CD4-positive, alpha-beta T cell (primary cell): ENCODE measurements at regions not wholly inside any gene's neighbourhood (a gene's known extent, or its start where the extent isn't known, plus 50 kb on each side); places are given as distances from the start of the nearest gene placed in this dataset.
"Not testable (repeated sequence)": the region's sequence is repeated elsewhere in the genome, so short reads cannot be mapped to it uniquely, and the experiment has no call there.

Experiments
- ATAC-seq: fragments of 200-7000 bp; cut with Tn5 transposase; one replicate; pipeline ENCODE4 v1.10.0; 2022; ENCODE audit warnings: mild to moderate bottlenecking; ENCODE audit not compliant: poor library complexity
- CTCF ChIA-PET: fragments of 350-600 bp; sonication (Branson Sonifier 250); formaldehyde crosslinking; loops from one replicate; lab custom pipeline; 2021; ENCODE audit warnings: antibody characterized with exemption, inconsistent platforms; lab: Charles Lee
- POLR2A ChIA-PET: fragments of 350-600 bp; sonication (Branson Sonifier 250); formaldehyde crosslinking; loops from one replicate; lab custom pipeline; 2021; ENCODE audit warnings: antibody characterized with exemption, inconsistent platforms; lab: Charles Lee
- DNase-seq, 14 experiments: peaks; one replicate each; pipeline ENCODE4 v3.0.0-alpha.2; 2013 to 2020; ENCODE audit warnings: mixed read lengths in 2 of 14
- H3K27ac ChIP-seq, 2 donors: one replicate each; pipeline versions ENCODE4 v1.5.1 to v1.7.0; 2013; ENCODE audit warnings: low read length in 2 of 2, low read depth in 1 of 2, mild to moderate bottlenecking in 1 of 2
- H3K27me3 ChIP-seq, 2 experiments: 1 replicate in 1 of 2; 2 replicates in 1 of 2; pipeline versions ENCODE4 v1.6.1 to v1.7.0; 2013; ENCODE audit warnings: low read length in 2 of 2, control low read depth in 1 of 2, mild to moderate bottlenecking in 1 of 2, moderate library complexity in 1 of 2; ENCODE audit not compliant: insufficient read depth in 2 of 2, control insufficient read depth in 1 of 2
- H3K36me3 ChIP-seq: one replicate; pipeline ENCODE4 v1.6.1; 2013; ENCODE audit warnings: low read length, control low read depth; ENCODE audit not compliant: insufficient read depth
- H3K4me1 ChIP-seq: one replicate; pipeline ENCODE4 v1.6.1; 2013; ENCODE audit warnings: low read length, control low read depth; ENCODE audit not compliant: insufficient read depth
- H3K4me3 ChIP-seq: one replicate; pipeline ENCODE4 v1.5.1; 2013; ENCODE audit warnings: mild to moderate bottlenecking, low read length, moderate library complexity
- H3K9me3 ChIP-seq, 2 experiments: 1 replicate in 1 of 2; 2 replicates in 1 of 2; pipeline versions ENCODE4 v1.6.1 to v1.7.0; 2013; ENCODE audit warnings: low read length in 2 of 2, mild to moderate bottlenecking in 2 of 2, control low read depth in 1 of 2, moderate library complexity in 1 of 2; ENCODE audit not compliant: control insufficient read depth in 1 of 2, insufficient read depth in 1 of 2
- H3K27ac Mint-ChIP-seq: one replicate; pipeline ENCODE4 v1.8.0; 2020; ENCODE audit warnings: mixed read lengths
- H3K27me3 Mint-ChIP-seq: one replicate; pipeline ENCODE4 v1.8.0; 2021; ENCODE audit warnings: mixed read lengths
- H3K36me3 Mint-ChIP-seq: one replicate; pipeline ENCODE4 v1.8.0; 2021; ENCODE audit warnings: low read depth, mixed read lengths
- H3K4me1 Mint-ChIP-seq: one replicate; pipeline ENCODE4 v1.8.0; 2021; ENCODE audit warnings: low read depth, mixed read lengths
- H3K4me3 Mint-ChIP-seq: one replicate; pipeline ENCODE4 v1.8.0; 2020; ENCODE audit warnings: mild to moderate bottlenecking, mixed read lengths
- H3K9me3 Mint-ChIP-seq: one replicate; pipeline ENCODE4 v1.8.0; 2020; ENCODE audit warnings: mixed read lengths
- CTCF ChIP-seq: fragments of 200-600 bp; IDR thresholded peaks from one replicate; pipeline ENCODE4 v1.8.0; 2022; ENCODE audit warnings: antibody characterized with exemption, mild to moderate bottlenecking
- intact Hi-C, 2 experiments: fragments of 100-400 bp; cut with DNase I in 1 of 2; cut with micrococcal nuclease in 1 of 2; formaldehyde crosslinking; loops; one replicate each; pipeline versions ENCODE4 v1.15.1 to v1.9.0; 2023 to 2025; cut with DNase I, micrococcal nuclease

DNA sequence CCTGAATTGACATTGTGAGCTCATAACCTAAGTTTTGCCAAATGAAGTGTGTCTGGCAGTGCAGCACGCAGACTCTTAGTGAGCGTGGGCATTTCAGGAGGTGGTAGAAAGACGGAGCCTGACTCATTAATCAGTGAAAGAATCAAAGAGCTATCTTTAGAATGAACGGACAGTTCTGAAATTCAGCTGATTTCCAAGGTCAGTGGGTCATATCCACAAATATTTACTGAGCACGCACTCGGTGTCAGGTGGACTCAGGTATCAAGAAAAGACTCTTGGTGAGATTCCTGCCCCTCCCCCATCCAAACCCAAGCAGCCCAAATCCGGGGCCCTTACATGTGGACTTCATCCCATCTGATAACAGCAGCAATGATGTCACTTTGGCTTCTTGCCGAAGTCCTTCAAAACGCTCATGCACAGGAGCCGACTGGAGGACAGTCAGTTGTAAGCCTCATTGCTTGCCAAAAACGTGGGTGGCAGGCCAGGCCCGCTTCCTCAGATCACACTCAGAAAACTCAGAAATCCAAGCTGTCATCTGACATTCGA lies 185.8 kb downstream of the HS3ST3A1 start:
- no peak for ATAC-seq
- H3K36me3 ChIP-seq = no peaks in the 10 kb centered on the region
- Mint-ChIP-seq H3K4me3 (no peak overlapping the region), H3K36me3 (no peaks in the 10 kb centered on the region), H3K27me3 (peaks cover 18% of the 10 kb centered on the region), H3K9me3 (no peaks in the 10 kb centered on the region), H3K27ac (no peak overlapping the region), H3K4me1 (no peaks in the 10 kb centered on the region)
- H3K9me3 ChIP-seq = peaks cover 0 to 3% of the 10 kb centered on the region in 2 experiments
- intact Hi-C loops = no loop called here
- POLR2A ChIA-PET = interaction anchor here (0.5 kb wide), 1 partner anchor 29 kb away, joined by 3 read pairs; no protein-coding TSS in a partner anchor
- no peak for DNase-seq
- H3K4me1 ChIP-seq = no peaks in the 10 kb centered on the region
- H3K27ac ChIP-seq = no peak overlapping the region
- no peak for TF ChIP-seq CTCF
- H3K27me3 ChIP-seq = peaks cover 2 to 4% of the 10 kb centered on the region in 2 experiments
- H3K4me3 ChIP-seq = no peak overlapping the region
- CTCF ChIA-PET = no interaction called here

DNA sequence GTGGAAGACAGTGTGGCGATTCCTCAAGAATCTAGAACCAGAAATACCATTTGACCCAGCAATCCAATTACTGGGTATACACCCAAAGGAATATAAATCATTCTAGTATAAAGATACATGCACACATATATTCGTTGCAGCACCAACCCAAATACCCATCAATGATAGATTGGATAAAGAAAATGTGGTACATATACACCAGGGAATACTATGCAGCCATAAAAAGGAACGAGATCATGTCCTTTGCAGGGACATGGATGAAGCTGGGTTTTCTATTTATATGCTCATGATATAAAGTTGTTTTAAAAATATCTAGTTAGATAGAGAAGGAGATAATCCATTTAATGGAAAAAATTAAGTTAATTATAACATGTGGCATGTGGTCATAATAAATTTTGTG lies 186.5 kb downstream of the HS3ST3A1 start:
- H3K4me3 ChIP-seq, H3K36me3 Mint-ChIP-seq, H3K36me3 ChIP-seq, intact Hi-C loops, H3K4me1 Mint-ChIP-seq, H3K27ac Mint-ChIP-seq, H3K27ac ChIP-seq, CTCF ChIA-PET, H3K4me1 ChIP-seq, H3K27me3 ChIP-seq, DNase-seq, POLR2A ChIA-PET, ATAC-seq, H3K9me3 ChIP-seq, H3K9me3 Mint-ChIP-seq, H3K4me3 Mint-ChIP-seq: not testable (repeated sequence)
- peaks cover 18% of the 10 kb centered on the region for H3K27me3 Mint-ChIP-seq

DNA sequence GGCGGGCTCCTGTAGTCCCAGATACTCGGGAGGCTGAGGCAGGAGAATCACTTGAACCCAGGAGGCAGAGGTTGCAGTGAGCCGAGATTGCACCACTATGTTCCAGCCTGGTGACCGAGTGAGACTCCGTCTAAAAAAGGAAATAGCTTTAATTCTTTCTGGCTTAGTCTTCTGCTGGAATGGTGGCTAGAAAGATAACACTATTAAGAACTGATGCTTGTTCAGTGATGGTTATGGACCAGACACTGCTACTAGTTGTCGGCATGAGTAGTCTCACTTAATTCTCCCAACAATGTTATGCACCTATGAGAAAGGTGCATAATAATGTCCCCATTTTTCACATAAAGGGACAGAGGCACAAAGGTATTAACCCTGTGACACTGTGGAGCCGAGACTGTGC lies 188.7 kb downstream of the HS3ST3A1 start:
- no peak overlapping the region for H3K27ac ChIP-seq
- no peak overlapping the region for H3K4me3 Mint-ChIP-seq
- H3K4me3 ChIP-seq = no peak overlapping the region
- ATAC-seq = no peak
- H3K27me3 Mint-ChIP-seq = peaks cover 18% of the 10 kb centered on the region
- H3K36me3 ChIP-seq = no peaks in the 10 kb centered on the region
- no peaks in the 10 kb centered on the region for H3K4me1 Mint-ChIP-seq
- intact Hi-C loops = no loop called here
- no peaks in the 10 kb centered on the region for H3K36me3 Mint-ChIP-seq
- no peak for TF ChIP-seq CTCF
- no peaks in the 10 kb centered on the region for H3K9me3 ChIP-seq
- peaks cover 2 to 4% of the 10 kb centered on the region in 2 experiments for H3K27me3 ChIP-seq
- H3K9me3 Mint-ChIP-seq = no peaks in the 10 kb centered on the region
- no peak overlapping the region for H3K27ac Mint-ChIP-seq
- H3K4me1 ChIP-seq = no peaks in the 10 kb centered on the region
- DNase-seq = no peak
- ChIA-PET CTCF (no interaction called here), POLR2A (no interaction called here)

- Mint-ChIP-seq H3K9me3 (no peaks in the 10 kb centered on the region), H3K27me3 (peaks cover 18% of the 10 kb centered on the region), H3K4me3 (no peak overlapping the region), H3K4me1 (no peaks in the 10 kb centered on the region), H3K27ac (no peak overlapping the region), H3K36me3 (no peaks in the 10 kb centered on the region)
- no peak for TF ChIP-seq CTCF
- Histone ChIP-seq H3K36me3 (no peaks in the 10 kb centered on the region), H3K9me3 (no peaks in the 10 kb centered on the region), H3K4me1 (no peaks in the 10 kb centered on the region), H3K4me3 (no peak overlapping the region), H3K27me3 (peaks cover 0 to 2% of the 10 kb centered on the region in 2 experiments), H3K27ac (no peak overlapping the region)
- CTCF ChIA-PET = no interaction called here
- intact Hi-C loops = no loop called here
- ATAC-seq = no peak
- POLR2A ChIA-PET = no interaction called here
- DNase-seq = no peak
Measured at GRCh38 chr17:13410874-13411273, 190.9 kb downstream of the HS3ST3A1 start.
